Mammary epithelial cell (primary cell): ENCODE measurements at regions not wholly inside any gene's neighbourhood (a gene's known extent, or its start where the extent isn't known, plus 50 kb on each side); places are given as distances from the start of the nearest gene placed in this dataset.

ENCODE experiments used
- CTCF ChIP-seq, 2 donors: IDR thresholded peaks in 1 of 2; conservative IDR thresholded peaks in 1 of 2; 2 replicates each; pipeline ENCODE4 v1.5.1; 2011 to 2012; ENCODE audit warnings: inconsistent platforms in 2 of 2, low read length in 2 of 2, mild to moderate bottlenecking in 2 of 2, control low read depth in 1 of 2, low read depth in 1 of 2; ENCODE audit not compliant: insufficient read depth in 1 of 2; ENCODE audit errors: extremely low read depth in 1 of 2
- EZH2 ChIP-seq: IDR thresholded peaks from 2 replicates; pipeline ENCODE4 v1.6.1; 2012; ENCODE audit warnings: low read length, inconsistent platforms, borderline replicate concordance

- TF ChIP-seq CTCF (conservative IDR thresholded peaks at IDR 0.05 in 1 of 2, IDR thresholded peaks at IDR 0.05 in 1 of 2; ENCODE audit: extremely low read depth in 1 of 2, insufficient read depth in 1 of 2, low read depth in 1 of 2, low read length in 2 of 2): no peak
- TF ChIP-seq EZH2: no peak
Observed at GRCh38 chr2:122174061-122174460, 418.6 kb downstream of the TSN start.
